SHP77 (cell line): ENCODE measurements at regions not wholly inside any gene's neighbourhood (a gene's known extent, or its start where the extent isn't known, plus 50 kb on each side); places are given as distances from the start of the nearest gene placed in this dataset.

Source experiments
- DNase-seq, 2 experiments: peaks; one replicate each; lab custom pipeline; 2025; lab: John Stamatoyannopoulos, UW

DNA sequence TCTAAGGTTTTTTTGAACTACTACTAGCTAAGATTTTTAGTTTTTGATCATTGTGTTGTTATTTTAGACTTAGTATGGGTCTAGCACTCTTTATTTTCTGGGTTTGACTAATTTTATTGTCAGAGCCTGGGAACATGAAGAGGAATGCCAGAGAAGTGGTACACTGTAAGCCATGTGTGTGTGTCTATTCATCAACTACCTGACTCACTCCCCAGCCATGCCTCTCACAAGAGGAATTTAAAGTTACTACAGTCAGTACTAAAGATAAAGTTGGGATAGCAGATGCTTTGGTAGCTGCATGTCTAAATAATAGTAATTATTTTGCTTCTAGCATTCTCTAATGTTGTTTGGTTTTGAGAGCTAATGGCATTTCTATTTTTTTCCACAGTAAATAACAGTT, 264.8 kb downstream of the CSNK1G3 start:
- no peak for DNase-seq

DNA sequence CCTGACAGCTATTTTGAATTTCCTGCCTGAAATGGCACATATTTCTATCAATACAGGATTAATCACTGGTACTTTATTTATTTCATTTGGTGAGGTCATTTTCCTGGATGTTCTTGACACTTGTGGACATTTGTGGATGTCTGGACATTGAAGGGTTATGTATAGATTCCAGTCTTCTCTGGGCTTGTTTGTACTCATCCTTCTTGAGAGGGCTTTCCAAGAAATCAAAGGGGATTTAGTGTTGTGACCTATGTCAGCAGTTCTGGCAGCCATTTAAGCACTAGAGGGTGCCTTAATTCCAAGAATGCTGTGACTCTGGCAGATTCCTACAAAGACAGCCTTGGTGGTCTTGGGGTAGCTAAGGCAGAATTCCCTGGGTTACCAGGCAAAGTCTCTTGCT, 259.7 kb downstream of the CSNK1G3 start:
- DNase-seq = no peak

DNA sequence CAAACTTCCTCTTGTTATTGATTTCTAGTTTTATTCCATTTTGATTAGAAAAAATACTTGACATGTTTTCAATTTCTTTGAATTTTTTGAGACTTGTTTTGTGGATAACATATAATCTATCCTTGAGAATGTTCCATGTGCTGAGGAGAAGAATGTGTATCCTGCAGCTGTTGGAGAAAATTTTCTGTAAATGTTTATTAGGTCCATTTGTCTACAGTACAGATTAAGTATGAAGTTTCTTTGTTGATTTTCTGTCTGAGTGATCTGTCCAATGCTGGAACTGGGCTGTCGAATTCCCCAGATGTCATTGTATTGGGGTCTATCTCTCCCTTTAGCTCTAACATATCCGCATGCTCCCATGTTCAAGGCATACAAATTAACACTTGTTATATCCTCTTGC, 251.2 kb downstream of the CSNK1G3 start:
- no peak for DNase-seq

DNA sequence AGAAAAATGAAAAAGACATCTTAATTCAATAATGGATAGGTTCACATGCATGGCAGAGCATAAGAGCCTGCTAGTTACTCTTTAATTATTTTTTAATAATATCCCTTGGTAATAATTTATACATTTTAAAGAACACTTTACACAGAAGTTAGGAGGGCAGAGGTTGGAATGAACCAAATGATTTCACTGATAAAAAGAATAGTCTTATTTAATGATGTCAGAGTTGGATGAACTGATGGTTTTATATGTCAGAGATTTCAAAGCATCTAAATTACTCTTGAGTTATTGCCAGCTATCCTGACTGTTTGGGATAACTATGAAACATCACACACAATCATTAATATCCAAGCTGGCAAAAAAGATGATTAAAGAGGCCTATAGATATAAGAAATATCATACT, 244.8 kb downstream of the CSNK1G3 start:
- no peak for DNase-seq

DNA sequence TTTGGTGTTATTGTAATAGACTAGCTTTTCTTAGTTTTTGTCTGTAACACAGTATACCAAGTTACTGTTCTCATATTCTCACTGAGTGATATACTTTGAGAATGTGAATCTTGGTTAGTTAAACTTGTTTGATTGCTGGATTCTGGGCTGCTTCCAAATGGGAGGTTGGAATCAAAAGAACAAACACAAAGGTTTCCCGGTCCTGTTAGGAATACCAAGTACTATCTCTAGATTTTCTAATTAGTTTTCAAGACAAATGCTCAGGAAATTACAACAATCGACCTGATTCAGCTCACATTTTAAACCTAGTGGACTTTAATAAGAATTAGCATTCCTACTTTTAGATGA, 244.3 kb downstream of the CSNK1G3 start:
- DNase-seq = no peak

DNA sequence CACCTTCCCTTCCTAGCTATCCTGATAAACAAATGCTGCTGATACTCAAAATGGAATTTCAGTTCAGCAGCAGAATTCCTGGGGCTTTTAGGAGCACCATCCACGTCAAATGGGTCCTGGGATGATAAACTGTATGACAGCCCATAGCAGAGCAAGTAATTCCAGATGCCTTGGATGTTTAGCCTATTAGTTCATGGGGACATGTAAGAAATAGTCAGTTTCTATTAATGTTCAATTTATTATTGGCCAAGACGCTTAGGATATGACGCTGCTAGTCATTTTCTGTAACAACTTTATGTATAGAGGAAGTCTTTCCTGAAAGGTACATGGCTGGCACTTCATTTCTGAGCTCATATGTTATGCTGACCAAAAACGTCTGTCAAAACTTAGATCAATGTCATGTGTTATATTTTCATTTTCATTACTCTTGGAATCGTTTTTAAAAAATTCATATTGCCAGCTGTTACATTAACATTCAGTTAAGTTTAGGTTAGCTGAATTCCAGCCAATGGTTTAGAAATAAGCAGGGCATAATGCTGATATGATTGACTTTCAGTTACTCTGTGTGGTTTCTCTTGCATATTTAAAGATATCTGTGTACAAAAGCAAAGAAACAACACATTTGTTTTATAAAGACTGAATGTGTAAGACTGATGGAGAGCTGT, 243.8 kb downstream of the CSNK1G3 start:
- no peak for DNase-seq

DNA sequence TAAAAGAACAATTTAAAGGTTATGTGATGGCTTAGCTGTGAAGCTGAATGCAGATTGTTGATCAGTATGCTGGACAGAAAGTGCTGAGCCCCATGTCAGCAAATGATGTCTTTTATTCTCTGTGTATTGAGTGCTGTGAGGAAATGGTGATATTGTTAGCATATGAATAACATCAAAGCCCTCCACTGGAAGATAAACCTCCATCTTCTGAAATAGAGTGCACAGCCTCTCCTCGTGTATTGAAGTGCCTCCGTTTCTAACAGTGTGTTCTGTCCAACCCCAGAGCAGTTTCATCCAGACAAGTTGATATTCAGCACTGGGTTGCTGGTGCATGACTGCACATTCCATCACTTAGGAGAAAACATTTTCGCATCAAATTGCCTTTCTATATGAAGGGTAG, 242.9 kb downstream of the CSNK1G3 start:
- DNase-seq = no peak

DNA sequence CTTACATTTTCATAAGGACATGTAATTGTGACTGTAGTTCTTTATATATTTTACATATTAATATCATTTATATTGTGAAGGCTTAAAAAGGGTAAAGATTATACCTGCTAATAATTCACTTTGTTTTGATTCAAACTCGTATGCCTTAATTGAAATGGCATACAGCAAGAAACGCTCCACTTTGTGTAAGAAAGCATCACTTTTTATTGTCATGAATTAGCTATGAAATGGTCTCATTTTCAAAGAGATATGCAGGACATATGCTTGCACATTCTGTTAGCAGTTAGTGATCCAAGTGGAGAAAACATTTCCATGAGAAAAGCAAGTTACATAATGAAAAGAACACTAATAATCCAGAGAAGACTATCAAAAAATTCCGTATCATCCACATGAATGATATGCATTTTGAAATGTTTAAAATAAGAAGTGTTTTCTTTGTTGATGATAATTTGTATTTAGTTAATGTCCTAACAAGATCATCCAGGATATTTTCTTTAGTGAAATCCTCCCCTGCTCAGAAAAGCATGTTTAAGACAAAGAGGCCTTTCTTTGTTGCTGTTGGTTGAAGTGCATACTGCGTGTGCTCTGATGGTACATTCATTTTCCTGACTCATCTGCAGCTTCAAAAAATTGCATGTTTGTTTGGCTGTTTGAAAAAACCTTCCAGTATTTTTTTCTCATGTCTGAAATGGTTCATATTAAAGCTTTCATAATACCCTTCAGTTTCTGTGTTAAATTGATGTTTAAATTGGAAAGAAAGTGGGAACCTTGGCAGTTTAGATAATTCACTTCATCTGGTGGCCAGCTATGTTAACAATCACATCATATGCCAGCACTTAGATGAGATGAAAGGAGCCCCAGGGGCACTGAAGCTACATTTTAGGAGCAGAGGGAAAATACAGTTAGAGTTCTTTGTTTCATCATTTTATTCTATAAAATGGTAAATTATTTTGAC, 242.2 kb downstream of the CSNK1G3 start:
- DNase-seq = no peak

DNA sequence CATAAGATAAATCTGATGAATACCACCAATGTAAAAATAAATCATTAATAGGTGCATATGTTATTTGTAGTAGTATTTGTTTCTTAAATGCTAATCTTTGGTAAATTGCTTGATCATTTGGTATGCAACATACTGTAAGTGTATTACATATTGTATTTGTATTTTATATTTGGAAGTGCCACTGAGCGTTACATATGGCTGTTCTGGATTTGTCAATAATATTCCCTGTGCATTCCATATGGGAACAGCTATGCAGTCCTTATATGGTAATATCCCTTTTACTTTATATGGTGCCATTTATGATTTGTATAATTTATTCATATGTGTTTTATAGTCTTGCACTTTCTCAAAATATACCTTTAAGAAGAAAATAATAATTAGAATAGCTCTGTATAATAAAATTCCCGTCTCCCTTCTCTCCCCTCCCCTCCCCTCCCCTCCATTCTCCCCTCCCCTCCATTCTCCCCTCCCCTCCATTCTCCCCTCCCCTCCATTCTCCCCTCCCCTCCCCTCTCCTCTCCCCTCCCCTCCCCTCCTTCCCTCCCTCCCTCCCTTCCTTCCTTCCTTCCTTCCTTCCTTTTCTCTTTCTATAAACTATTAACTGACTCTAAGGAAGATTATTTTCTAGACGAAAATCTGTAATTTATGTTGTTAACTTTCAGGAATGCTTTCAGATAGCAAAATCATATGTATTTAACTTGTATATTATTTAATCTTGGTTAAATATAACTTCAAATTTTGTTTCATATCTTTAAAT, 241.4 kb downstream of the CSNK1G3 start:
- no peak for DNase-seq

DNA sequence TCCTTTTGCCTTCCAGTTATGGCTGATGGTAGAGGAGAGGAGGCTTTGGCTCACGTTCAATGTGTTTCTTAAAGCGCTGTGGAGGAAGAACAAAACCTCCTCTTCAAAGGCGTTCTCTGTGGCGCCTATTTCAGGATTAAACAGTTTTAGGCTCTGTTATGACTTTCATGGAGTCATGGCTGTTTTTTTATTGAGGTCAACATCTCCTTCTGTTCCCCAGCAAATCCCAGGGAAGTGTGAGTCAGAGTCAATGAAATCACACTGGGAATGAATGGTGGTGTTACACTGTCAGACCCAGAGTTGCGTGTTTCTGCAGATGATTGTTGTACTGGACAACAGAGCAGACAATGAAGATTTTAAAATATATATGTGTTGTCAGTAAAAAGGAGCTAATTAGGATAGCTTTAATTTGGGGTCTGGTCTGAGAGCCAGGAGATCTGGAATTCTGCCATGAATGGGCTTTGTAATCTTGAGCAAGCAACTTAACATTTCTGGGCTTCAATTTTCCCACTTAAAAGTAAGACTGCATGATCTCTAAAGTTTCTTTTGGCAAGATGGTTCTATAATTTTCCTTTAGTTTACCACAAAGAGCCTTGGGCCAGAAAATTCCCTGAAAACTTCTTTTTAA, 240.7 kb downstream of the CSNK1G3 start:
- DNase-seq = no peak

DNA sequence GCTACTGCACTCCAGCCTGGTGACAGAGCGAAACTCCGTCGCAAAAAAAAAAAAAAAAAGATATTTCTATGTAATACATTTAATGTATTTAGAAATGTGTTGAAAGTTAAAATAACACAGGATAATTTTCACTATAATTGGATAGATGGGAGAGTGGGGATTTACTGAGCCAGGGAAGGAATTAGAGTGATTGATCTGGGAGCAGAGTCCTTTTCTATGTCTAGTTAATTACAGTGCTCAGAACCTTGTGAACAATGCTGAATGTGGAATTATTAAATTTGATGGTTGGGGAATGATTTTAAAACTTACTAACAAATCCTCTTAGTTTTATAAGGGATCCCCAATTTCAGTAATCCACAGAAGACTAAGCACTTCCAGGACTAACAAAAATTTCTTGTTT, 239.7 kb downstream of the CSNK1G3 start:
- DNase-seq = no peak

DNA sequence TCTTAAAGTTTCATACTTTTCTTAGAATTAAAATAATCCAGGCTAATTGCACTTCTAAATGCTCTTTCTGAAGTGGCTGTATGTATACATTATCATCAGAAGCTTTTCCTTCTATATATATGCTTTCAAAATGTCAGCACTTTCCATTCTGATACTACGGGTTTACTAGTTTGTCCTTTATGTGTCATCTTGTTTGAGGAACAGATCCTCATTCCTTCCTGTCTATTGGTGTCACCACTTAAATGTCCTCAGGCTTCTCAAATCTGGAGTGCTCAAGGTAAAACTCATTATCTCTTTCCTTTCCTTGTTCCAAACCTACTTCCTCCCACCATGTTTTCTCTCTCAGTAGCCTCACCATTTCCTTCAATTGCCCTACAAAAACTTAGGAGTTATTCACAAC, 236.3 kb downstream of the CSNK1G3 start:
- no peak for DNase-seq

DNA sequence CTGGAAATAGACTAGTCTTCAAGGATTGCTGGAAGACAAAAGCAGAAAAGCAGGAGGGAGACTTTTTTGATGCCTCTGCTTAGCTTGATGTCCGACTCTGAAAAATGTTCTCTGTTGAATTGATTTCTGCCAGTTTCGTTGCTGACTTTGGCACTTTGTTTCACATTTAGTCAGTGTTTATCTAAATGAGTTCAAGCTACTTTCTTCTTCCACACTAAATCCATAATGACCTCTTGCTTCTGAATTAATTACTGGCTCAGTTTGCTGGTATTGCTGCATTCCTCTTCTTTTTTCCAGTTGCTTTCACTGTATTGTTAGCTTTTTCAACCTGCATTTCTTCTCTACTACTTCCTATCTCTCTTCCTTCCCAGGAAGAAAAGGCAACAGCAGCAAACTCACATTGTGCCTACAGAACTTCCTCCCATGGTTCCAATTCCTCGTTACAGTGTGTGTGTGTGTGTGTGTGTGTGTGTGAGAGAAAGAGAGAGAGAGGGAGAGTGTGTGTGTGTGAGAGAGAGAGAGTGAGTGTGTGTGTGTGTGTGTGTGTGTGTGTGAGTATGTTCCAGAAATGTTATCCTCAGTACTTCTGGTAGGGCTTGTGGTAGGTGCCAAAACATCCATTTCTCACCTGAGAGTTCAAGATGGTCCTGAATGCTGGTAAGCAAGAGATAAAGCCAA, 234.8 kb downstream of the CSNK1G3 start:
- DNase-seq = no peak

DNA sequence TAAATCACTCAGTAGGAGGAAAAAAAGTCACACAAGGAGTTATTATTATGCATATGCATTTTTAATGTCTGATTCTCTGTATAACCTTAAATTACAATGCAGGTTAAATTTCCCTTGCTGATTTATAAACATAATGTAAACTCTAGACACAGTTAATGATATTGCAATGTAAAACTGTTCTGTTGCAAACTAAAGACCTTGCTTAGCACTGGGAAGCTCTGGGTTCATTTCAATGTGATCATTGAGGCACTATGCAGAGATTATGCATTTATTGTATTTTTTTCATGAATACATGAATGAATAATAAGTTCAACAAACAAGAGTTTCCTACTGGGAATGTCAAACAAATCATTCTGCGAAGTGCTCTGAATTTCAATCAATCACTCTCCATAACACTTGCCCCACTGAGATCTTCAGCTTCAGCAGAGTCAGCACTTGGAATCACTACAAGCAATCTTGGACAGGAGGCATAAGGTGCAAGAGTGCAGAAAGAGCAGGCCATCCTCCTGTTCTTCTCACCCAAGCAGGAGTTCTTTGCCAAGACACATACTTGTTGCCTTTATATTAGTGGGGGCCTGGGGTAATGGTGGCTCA, 232.1 kb downstream of the CSNK1G3 start:
- no peak for DNase-seq

DNA sequence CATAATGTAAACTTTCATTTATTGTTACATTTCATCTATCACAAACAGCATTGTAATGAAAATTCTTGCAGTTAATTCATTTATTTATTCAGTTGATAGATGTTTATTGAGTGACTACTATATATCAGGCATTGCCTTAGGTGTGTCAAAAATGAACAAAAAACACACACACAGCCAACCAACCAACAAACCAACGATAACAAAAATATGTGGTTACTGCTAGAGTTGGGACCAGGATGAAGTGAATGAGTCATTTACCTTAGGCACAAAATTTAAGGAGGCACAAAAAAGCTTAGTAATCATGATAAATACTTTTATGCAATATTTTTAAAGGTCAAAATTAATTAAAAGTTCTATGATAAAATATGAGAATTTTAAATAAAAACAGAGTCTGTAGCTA, 223.4 kb downstream of the CSNK1G3 start:
- DNase-seq = no peak

DNA sequence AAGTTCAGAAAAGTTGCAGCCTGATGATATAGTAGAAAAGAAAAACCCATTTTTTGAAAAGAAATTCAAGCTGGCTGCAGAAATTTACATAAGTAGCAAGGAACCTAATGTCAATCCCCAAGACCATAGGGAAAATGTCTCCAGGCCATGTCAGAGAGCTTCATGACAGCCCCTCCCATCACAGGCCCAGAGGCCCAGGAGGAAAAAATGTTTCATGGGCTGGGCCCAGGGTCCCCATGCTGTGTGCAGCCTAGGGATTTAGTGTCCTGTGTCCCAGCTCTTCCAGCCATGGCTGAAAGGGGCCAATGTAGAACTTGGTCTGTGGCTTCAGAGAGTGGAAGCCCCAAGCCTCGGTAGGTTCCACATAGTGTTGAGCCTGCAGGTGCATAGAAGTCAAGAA, 220.3 kb downstream of the CSNK1G3 start:
- DNase-seq = no peak

DNA sequence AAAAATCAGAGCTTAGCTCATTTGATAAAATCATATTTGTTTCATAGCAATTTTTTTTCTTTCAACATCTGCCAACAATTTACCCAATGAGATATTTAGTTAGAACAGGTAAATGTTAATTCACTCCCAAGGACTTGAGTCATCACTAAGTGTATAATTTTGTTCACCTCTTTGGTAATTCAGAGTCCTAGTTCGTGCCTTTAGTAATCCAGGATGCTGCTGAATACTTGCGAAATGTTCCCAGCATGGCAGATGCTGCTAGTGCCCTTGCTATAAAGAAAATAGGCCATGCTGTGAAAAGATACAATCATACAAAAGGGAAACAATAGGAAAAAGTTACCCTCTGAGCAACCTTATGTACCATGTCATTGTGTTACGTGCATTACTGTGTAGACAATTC, 210.5 kb downstream of the CSNK1G3 start:
- DNase-seq = no peak

DNA sequence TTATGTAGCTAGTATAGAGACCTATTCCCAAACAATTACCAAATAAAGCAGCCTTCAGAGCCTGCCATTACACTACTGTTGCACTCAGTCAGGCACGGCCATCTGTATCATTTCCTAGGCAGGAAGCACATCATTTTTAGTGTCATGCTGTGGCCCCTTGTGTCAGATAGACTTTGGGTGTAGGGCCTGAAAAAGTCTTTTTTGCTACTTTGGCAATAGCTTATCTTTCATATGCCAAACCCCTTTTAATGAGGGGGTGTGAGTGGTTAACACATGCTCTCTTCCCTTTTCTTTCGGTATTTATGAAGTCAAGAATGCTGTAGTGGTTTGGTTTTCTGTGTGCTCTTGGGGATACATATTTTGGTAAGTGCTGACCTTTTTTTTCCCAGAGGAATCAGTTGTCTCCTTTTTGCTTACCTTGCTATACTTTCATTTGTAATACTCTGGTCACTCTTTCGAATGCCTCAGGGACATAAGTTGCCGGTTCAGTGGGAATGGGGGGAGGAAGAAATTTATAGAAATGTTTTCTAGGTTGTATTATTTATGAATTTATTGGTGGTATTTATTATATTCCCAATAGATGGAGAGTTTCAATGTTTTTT, 209.8 kb downstream of the CSNK1G3 start:
- no peak for DNase-seq

DNA sequence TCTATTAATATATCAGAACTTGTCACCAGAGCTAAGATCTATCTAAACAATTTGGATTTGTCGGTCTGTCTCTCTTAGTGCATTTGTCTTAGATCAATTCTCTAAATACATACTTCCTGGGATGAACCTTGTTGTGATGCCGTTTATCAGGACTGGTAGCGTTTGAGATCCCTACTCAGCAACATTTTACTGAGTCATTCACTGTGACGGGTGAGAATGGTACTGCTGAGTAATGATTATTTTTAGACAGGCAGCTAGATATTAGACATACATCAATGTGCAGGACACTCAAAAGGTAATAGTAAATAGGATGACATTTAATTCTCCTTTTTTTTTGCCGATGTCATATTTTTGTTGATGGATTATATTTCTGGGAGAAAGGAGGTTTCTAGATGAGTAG, 209.0 kb downstream of the CSNK1G3 start:
- DNase-seq = no peak

DNA sequence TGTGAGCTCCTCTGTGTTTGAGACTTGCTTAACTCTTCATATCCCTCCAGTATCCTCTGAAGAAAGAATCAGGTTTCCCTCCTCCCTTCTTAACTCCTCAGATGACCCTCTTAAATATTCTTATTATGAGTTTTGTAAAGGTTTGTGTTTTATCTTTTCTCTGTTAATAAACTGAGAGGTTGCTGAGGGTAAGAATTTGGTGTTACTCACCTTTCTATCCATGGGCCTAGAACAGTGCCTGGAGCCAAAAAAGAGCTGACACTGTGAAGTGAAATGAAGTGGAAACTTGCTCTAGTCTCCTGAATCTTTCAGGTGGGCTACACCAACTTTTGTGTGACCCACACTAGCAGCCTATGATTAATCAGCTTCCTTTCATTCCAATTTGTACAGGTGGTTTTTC, 208.4 kb downstream of the CSNK1G3 start:
- DNase-seq = no peak

DNA sequence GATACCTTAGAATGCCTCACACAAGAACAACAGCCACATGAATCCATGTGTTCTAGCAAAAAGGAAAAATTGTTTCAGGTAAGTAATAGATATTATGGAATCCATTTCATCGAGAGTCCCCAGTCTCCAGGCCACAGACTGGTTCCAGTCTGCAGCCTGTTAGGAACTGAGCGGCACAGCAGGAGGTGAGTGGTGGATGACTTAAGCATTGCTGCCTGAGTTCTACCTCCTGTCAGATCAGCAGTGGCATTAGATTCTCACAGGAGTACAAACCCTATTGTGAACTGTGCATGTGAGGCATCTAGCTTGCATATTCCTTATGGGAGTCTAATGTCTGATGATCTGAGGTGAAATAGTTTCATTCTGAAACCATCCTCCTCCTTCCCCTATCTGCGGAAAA, 207.0 kb downstream of the CSNK1G3 start:
- DNase-seq = no peak
